H9 (cell line): ENCODE measurements at regions not wholly inside any gene's neighbourhood (a gene's known extent, or its start where the extent isn't known, plus 50 kb on each side); places are given as distances from the start of the nearest gene placed in this dataset.
A peak's percentile ranks its signal among the peaks of the same experiment; 100 is the strongest.

ENCODE experiments used
- DNase-seq: peaks from one replicate; pipeline ENCODE4 v3.0.0-alpha.2; 2017
- H2AFZ ChIP-seq: one replicate; pipeline ENCODE4 v1.6.1; 2013; ENCODE audit warnings: mild to moderate bottlenecking, low read length, control low read depth, moderate library complexity
- H2AK5ac ChIP-seq: 2 replicates; pipeline ENCODE4 v1.6.1; 2013; ENCODE audit warnings: low read length, control low read depth, mixed read lengths; ENCODE audit not compliant: insufficient read length
- H2BK120ac ChIP-seq: one replicate; pipeline ENCODE4 v1.6.1; 2013; ENCODE audit warnings: low read depth, mild to moderate bottlenecking, low read length, control low read depth, inconsistent platforms; ENCODE audit not compliant: poor library complexity, severe bottlenecking
- H2BK12ac ChIP-seq: 2 replicates; pipeline ENCODE4 v1.6.1; 2013; ENCODE audit warnings: low read length, control low read depth, mixed read lengths, low read depth; ENCODE audit not compliant: insufficient read length
- H2BK15ac ChIP-seq: 2 replicates; pipeline ENCODE4 v1.6.1; 2013; ENCODE audit warnings: low read depth, low read length, control low read depth
- H2BK20ac ChIP-seq: one replicate; pipeline ENCODE4 v1.6.1; 2013; ENCODE audit warnings: low read depth, mild to moderate bottlenecking, low read length, control low read depth, inconsistent platforms; ENCODE audit not compliant: poor library complexity, severe bottlenecking
- H2BK5ac ChIP-seq: 2 replicates; pipeline ENCODE4 v1.6.1; 2013; ENCODE audit warnings: low read length, control low read depth, mixed read lengths; ENCODE audit not compliant: insufficient read length
- H3K14ac ChIP-seq: 2 replicates; pipeline ENCODE4 v1.6.1; 2013; ENCODE audit warnings: low read length, control low read depth; ENCODE audit not compliant: insufficient read depth
- H3K18ac ChIP-seq: 2 replicates; pipeline ENCODE4 v1.6.1; 2013; ENCODE audit warnings: low read depth, mild to moderate bottlenecking, mixed read lengths, low read length, control low read depth; ENCODE audit not compliant: insufficient read length
- H3K23ac ChIP-seq: 2 replicates; pipeline ENCODE4 v1.6.1; 2013; ENCODE audit warnings: low read length, control low read depth, mixed read lengths, low read depth; ENCODE audit not compliant: insufficient read length
- H3K23me2 ChIP-seq: 2 replicates; pipeline ENCODE4 v1.6.1; 2013; ENCODE audit warnings: low read depth, mild to moderate bottlenecking, mixed read lengths, low read length, control low read depth; ENCODE audit not compliant: insufficient read length, poor library complexity, severe bottlenecking
- H3K27ac ChIP-seq: 2 replicates; pipeline ENCODE4 v1.5.1; 2013; ENCODE audit warnings: low read length, control low read depth, mixed read lengths, low read depth; ENCODE audit not compliant: insufficient read length
- H3K27me3 ChIP-seq: 2 replicates; pipeline ENCODE4 v1.6.1; 2013; ENCODE audit warnings: low read length, control low read depth, inconsistent platforms; ENCODE audit not compliant: insufficient read depth
- H3K4ac ChIP-seq: 2 replicates; pipeline ENCODE4 v1.6.1; 2013; ENCODE audit warnings: low read depth, mild to moderate bottlenecking, control low read depth, inconsistent platforms, low read length, moderate library complexity
- H3K4me1 ChIP-seq: 2 replicates; pipeline ENCODE4 v1.6.1; 2013; ENCODE audit warnings: low read length, control low read depth, inconsistent platforms; ENCODE audit not compliant: insufficient read depth
- H3K4me2 ChIP-seq: 2 replicates; pipeline ENCODE4 v1.6.1; 2013; ENCODE audit warnings: low read length, control low read depth, mixed read lengths; ENCODE audit not compliant: insufficient read length, insufficient read depth
- H3K56ac ChIP-seq: 2 replicates; pipeline ENCODE4 v1.6.1; 2013; ENCODE audit warnings: low read depth, mild to moderate bottlenecking, mixed read lengths, low read length, control low read depth; ENCODE audit not compliant: insufficient read length
- H3K79me1 ChIP-seq: 2 replicates; pipeline ENCODE4 v1.6.1; 2013; ENCODE audit warnings: low read depth, mild to moderate bottlenecking, moderate library complexity, low read length, control low read depth, inconsistent platforms; ENCODE audit not compliant: insufficient read depth, poor library complexity, severe bottlenecking
- H3K79me2 ChIP-seq: 2 replicates; pipeline ENCODE4 v1.6.1; 2013; ENCODE audit warnings: low read length, control low read depth, inconsistent platforms; ENCODE audit not compliant: insufficient read depth
- H3K9ac ChIP-seq: 2 replicates; pipeline ENCODE4 v1.6.1; 2013; ENCODE audit warnings: low read length, control low read depth, mixed read lengths; ENCODE audit not compliant: insufficient read length; ENCODE audit errors: extremely low read depth
- H3K9me3 ChIP-seq: one replicate; pipeline ENCODE4 v1.6.1; 2013; ENCODE audit warnings: low read depth, low read length, inconsistent platforms; ENCODE audit not compliant: control insufficient read depth
- H3T11ph ChIP-seq: one replicate; pipeline ENCODE4 v1.6.1; 2013; ENCODE audit warnings: mild to moderate bottlenecking, low read length, control low read depth, inconsistent platforms
- H4K20me1 ChIP-seq: one replicate; pipeline ENCODE4 v1.6.1; 2013; ENCODE audit not compliant: control insufficient read depth, insufficient read length, insufficient read depth
- H4K5ac ChIP-seq: 2 replicates; pipeline ENCODE4 v1.6.1; 2013; ENCODE audit warnings: low read depth, mild to moderate bottlenecking, mixed read lengths, low read length, control low read depth; ENCODE audit not compliant: insufficient read length
- H4K8ac ChIP-seq: replicated peaks from 2 replicates; pipeline ENCODE4 v1.6.1; 2013; ENCODE audit warnings: low read length, control low read depth, mixed read lengths, low read depth; ENCODE audit not compliant: insufficient read length
- H4K91ac ChIP-seq: 2 replicates; pipeline ENCODE4 v1.6.1; 2013; ENCODE audit warnings: low read depth, mild to moderate bottlenecking, moderate library complexity, mixed read lengths, low read length, control low read depth; ENCODE audit not compliant: insufficient read length
- H3K27ac Mint-ChIP-seq, 3 experiments: 2 replicates in 2 of 3; 3 replicates in 1 of 3; pipeline ENCODE4 v1.8.0; 2020 to 2021; ENCODE audit warnings: mixed read lengths in 3 of 3, mild to moderate bottlenecking in 1 of 3, moderate library complexity in 1 of 3
- H3K27me3 Mint-ChIP-seq: 2 replicates; pipeline ENCODE4 v1.8.0; 2021; ENCODE audit warnings: low read depth, mild to moderate bottlenecking, moderate library complexity, mixed read lengths
- H3K36me3 Mint-ChIP-seq, 3 experiments: 2 replicates in 2 of 3; 3 replicates in 1 of 3; pipeline ENCODE4 v1.8.0; 2020 to 2021; ENCODE audit warnings: low read depth in 3 of 3, mixed read lengths in 3 of 3; ENCODE audit not compliant: insufficient read depth in 1 of 3
- H3K4me1 Mint-ChIP-seq, 2 experiments: 2 replicates each; pipeline ENCODE4 v1.8.0; 2020; ENCODE audit warnings: mixed read lengths in 2 of 2
- H3K4me3 Mint-ChIP-seq, 2 experiments: 2 replicates in 1 of 2; 3 replicates in 1 of 2; pipeline ENCODE4 v1.8.0; 2020 to 2021; ENCODE audit warnings: mild to moderate bottlenecking in 2 of 2, mixed read lengths in 2 of 2, moderate library complexity in 1 of 2
- H3K9me3 Mint-ChIP-seq, 2 experiments: 2 replicates in 1 of 2; 3 replicates in 1 of 2; pipeline ENCODE4 v1.8.0; 2020; ENCODE audit warnings: mild to moderate bottlenecking in 2 of 2, mixed read lengths in 2 of 2, moderate library complexity in 1 of 2
- CTCF ChIP-seq: fragments of 200-600 bp; sonication (generic); conservative IDR thresholded peaks from 3 replicates; pipeline ENCODE4 v1.8.0; 2021; ENCODE audit warnings: antibody characterized with exemption, mild to moderate bottlenecking
- WGBS: extraction: QIAGEN DNeasy Blood & Tissue Kit; methylation state at CpG from one replicate; pipeline ENCODE4 v1.1.7; 2013; ENCODE audit warnings: missing lambda C conversion rate, low lambda C conversion rate, mixed read lengths; ENCODE audit not compliant: insufficient read length; ENCODE audit errors: extremely low coverage; 5-methylcytosine and 5-hydroxymethylcytosine counted together

DNA sequence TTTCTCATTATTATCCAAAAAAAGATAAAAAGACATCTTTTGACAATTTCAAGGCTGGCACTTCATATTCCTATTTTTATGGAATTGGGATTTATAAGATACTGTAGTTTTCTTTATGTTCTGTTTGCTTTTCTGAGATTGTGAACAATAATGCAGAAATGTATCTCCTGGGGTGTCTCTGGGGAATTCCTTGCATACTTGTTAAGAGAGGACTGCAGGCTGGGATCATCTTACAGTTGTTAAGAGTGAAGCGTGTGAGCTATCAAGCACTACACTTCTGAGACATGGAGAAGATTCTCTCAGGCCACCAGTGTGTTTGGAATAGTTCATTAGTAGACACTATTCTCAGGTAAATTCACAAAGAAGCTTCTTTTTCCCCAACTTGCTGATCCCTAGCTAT lies 963.3 kb upstream of the GJE1 start:
- H2BK15ac ChIP-seq = no peak overlapping the region
- H2BK5ac ChIP-seq = no peak overlapping the region
- H3K4me1 Mint-ChIP-seq = peaks cover 26 to 38% of the 10 kb centered on the region in 2 experiments
- no peak overlapping the region for H3K4ac ChIP-seq
- no peak overlapping the region for H3K4me2 ChIP-seq
- H3K4me3 Mint-ChIP-seq = no peak overlapping the region
- no peaks in the 10 kb centered on the region for H3K27me3 Mint-ChIP-seq
- H2BK12ac ChIP-seq = peak overlapping the region; percentile 51
- no CpG with 5 or more reads among the region's 1 CpG for WGBS
- no peak overlapping the region for H3K27ac ChIP-seq
- no peaks in the 10 kb centered on the region for H3K9me3 ChIP-seq
- H4K91ac ChIP-seq = no peak overlapping the region
- H3K18ac ChIP-seq = no peak overlapping the region
- no peak overlapping the region for H3T11ph ChIP-seq
- H3K79me2 ChIP-seq = no peaks in the 10 kb centered on the region
- no peak overlapping the region for H3K56ac ChIP-seq
- H3K9me3 Mint-ChIP-seq = peaks cover 7 to 9% of the 10 kb centered on the region in 2 experiments; a peak in 3 of 5 replicates
- H3K14ac ChIP-seq = no peak overlapping the region
- H2AK5ac ChIP-seq = no peak overlapping the region
- no peak overlapping the region for H2BK120ac ChIP-seq
- H4K8ac ChIP-seq = no peak overlapping the region
- H2BK20ac ChIP-seq = no peak overlapping the region
- H4K20me1 ChIP-seq = no peaks in the 10 kb centered on the region
- peak overlapping the region; percentile 49 for H2AFZ ChIP-seq
- H3K4me1 ChIP-seq = no peaks in the 10 kb centered on the region; the same call in 1 of the 2 replicates
- no peak overlapping the region for H3K23ac ChIP-seq
- peaks cover 5 to 30% (median 11%) of the 10 kb centered on the region in 3 experiments for H3K36me3 Mint-ChIP-seq
- no peak for TF ChIP-seq CTCF
- peak overlapping the region; percentile 76 to 79 (median 78); a peak in 5 of 7 replicates for H3K27ac Mint-ChIP-seq
- DNase-seq = no peak
- no peak overlapping the region for H4K5ac ChIP-seq
- H3K9ac ChIP-seq = no peak overlapping the region
- no peaks in the 10 kb centered on the region for H3K79me1 ChIP-seq
- no peaks in the 10 kb centered on the region for H3K23me2 ChIP-seq
- no peaks in the 10 kb centered on the region for H3K27me3 ChIP-seq
